ENCODE measurements at regions not wholly inside any gene's neighbourhood (a gene's known extent, or its start where the extent isn't known, plus 50 kb on each side); places are given as distances from the start of the nearest gene placed in this dataset.

DNA sequence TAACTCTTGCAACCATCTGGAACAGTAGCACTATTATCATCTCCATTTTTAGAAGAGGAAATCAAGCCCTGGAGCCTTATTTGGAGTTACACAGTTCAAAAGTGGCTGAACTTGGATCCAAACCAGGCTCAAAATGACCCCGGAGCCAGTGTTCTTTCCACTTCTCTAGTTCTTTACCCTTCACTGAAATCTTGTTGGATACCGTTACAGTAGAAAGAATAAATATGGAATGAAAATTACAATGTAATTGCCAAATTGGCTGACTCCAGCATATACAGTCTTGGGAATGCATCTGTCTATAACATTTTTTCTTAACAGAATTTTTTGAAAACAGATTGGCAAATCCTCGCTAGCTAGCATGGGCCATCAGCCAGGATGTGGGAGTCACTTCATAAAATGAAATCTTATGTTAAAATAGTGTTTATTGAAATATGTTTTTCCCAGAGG lies 261.4 kb downstream of the CTH start:
- TF ChIP-seq CTCF (IDR thresholded peaks at IDR 0.05) (no peak), EP300 (IDR thresholded peaks at IDR 0.05) (no peak), POLR2AphosphoS5 (IDR thresholded peaks at IDR 0.05) (no peak)

Data from sigmoid colon (tissue), 4 donors.